LNCaP clone FGC (cell line): ENCODE measurements at regions not wholly inside any gene's neighbourhood (a gene's known extent, or its start where the extent isn't known, plus 50 kb on each side); places are given as distances from the start of the nearest gene placed in this dataset.

Experiments used
- DNase-seq: peaks from one replicate; pipeline ENCODE4 v3.0.0-alpha.2; 2011; ENCODE audit warnings: low read depth
- H3K4me3 ChIP-seq: 2 replicates; pipeline ENCODE4 v1.5.1; 2011; ENCODE audit warnings: mild to moderate bottlenecking, low read depth, low read length, control low read depth
- CTCF ChIP-seq: IDR thresholded peaks from 2 replicates; pipeline ENCODE4 v1.5.1; 2012; ENCODE audit warnings: mild to moderate bottlenecking; ENCODE audit not compliant: control insufficient read depth, insufficient read depth; ENCODE audit errors: extremely low read depth

- no peak overlapping the region for H3K4me3 ChIP-seq
- no peak for DNase-seq
- no peak for TF ChIP-seq CTCF
Measured at GRCh38 chr22:22067192-22067591, 84.6 kb upstream of the TOP3B start.

DNA sequence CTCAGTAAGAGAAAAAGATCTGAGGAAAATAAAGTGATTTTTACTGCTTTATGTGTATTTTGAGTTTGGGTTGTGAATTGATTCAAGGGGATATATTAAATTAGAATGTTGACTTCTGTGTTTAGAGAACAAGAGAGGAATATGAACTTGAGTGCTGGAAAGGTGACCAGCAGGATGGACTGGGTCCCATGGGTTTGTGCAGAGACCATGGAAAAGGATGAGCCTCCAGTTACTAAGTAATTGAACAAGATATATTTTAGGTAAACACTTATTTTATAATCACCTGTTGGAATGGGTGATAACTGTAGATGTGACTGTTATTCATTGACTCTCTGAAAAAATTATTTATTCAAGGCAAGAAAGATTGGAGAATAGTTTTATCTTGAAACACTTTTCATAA, 82.0 kb upstream of the TOP3B start:
- no peak overlapping the region for H3K4me3 ChIP-seq
- no peak for DNase-seq
- TF ChIP-seq CTCF, result no peak

DNA sequence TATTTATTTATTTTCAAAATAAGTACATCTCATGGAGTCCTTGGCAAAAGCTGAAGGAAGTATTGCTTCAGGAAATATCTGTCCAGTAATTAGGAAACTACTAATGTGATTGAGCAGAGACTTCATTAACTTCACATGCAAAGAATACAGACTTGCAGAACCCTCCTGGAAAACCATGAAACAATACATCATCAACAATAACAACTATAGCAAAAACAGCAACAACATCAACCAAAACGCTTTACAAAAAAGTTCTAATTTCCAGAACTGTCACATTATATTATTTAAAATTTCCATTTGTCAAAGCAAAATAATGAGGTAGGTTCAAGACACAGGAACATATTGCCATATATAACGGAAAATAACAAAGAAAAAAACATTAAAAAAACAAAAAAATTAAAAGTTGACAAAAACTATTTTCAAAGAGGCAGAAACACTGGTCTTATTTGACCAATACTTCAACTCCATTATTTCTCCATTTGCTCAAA, 79.8 kb upstream of the TOP3B start:
- DNase-seq, result no peak
- TF ChIP-seq CTCF, result no peak
- no peak overlapping the region for H3K4me3 ChIP-seq

- H3K4me3 ChIP-seq, result no peak overlapping the region
- peak; percentile 79 for DNase-seq
- peak; percentile 33; the same call in 1 of the 2 replicates for TF ChIP-seq CTCF
Measured at GRCh38 chr22:22061085-22062077, 78.8 kb upstream of the TOP3B start.

- peak; percentile 7 for DNase-seq
- peak; percentile 68 for TF ChIP-seq CTCF
- no peak overlapping the region for H3K4me3 ChIP-seq
Measured at GRCh38 chr22:22060200-22061084, 77.9 kb upstream of the TOP3B start.

GRCh38 chr22:22059291-22060002, 76.9 kb upstream of the TOP3B start:
- no peak for DNase-seq
- H3K4me3 ChIP-seq, result no peak overlapping the region
- no peak for TF ChIP-seq CTCF
